PC-9 (cell line): ENCODE measurements at regions not wholly inside any gene's neighbourhood (a gene's known extent, or its start where the extent isn't known, plus 50 kb on each side); places are given as distances from the start of the nearest gene placed in this dataset.

Source experiments
- BruUV-seq: library from RNA; stranded (reverse); fragments of 400-500 nt; replicated peaks from 2 replicates; lab custom pipeline; 2021; lab: Mats Ljungman, UMichigan
- CTCF ChIA-PET: fragments of 300-600 bp; sonication (Branson Sonifier 250); formaldehyde crosslinking; loops from one replicate; lab custom pipeline; 2022; ENCODE audit warnings: antibody characterized with exemption; lab: Charles Lee
- POLR2A ChIA-PET: fragments of 300-600 bp; sonication (Branson Sonifier 250); formaldehyde crosslinking; loops from one replicate; lab custom pipeline; 2022; ENCODE audit warnings: antibody characterized with exemption; ENCODE audit not compliant: unreplicated experiment; lab: Charles Lee
- DNase-seq, 2 experiments: peaks; one replicate each; pipeline versions ENCODE4 v3.0.0 to v3.0.0-alpha.2; 2015 to 2022; ENCODE audit warnings: mixed read lengths in 1 of 2
- H2AFZ ChIP-seq: fragments of 200-600 bp; sonication (generic); 2 replicates; pipeline ENCODE4 v1.8.1; 2017; ENCODE audit warnings: antibody characterized with exemption
- H3F3A ChIP-seq: fragments of 200-600 bp; sonication (generic); 2 replicates; pipeline ENCODE4 v1.8.1; 2017; ENCODE audit warnings: antibody characterized with exemption, mild to moderate bottlenecking, low read depth; ENCODE audit not compliant: insufficient read depth
- H3K27ac ChIP-seq: fragments of 200-600 bp; sonication (generic); 2 replicates; pipeline ENCODE4 v1.6.1; 2016; ENCODE audit warnings: mixed run types
- H3K27me3 ChIP-seq: fragments of 200-600 bp; sonication (generic); 2 replicates; pipeline ENCODE4 v1.6.1; 2016; ENCODE audit warnings: low read depth, mixed run types; ENCODE audit not compliant: insufficient read depth
- H3K36me3 ChIP-seq: fragments of 200-600 bp; sonication (generic); 2 replicates; pipeline ENCODE4 v1.6.1; 2016; ENCODE audit warnings: low read depth, mixed run types
- H3K4me1 ChIP-seq: fragments of 200-600 bp; sonication (generic); replicated peaks from 2 replicates; pipeline ENCODE4 v1.6.1; 2016; ENCODE audit warnings: mixed run types; ENCODE audit not compliant: insufficient read depth
- H3K4me2 ChIP-seq: fragments of 200-600 bp; sonication (generic); 2 replicates; pipeline ENCODE4 v1.6.1; 2017; ENCODE audit warnings: mixed run types
- H3K4me3 ChIP-seq: fragments of 200-600 bp; sonication (generic); 2 replicates; pipeline ENCODE4 v1.6.1; 2016; ENCODE audit warnings: mixed run types
- H3K79me2 ChIP-seq: fragments of 200-600 bp; sonication (generic); 2 replicates; pipeline ENCODE4 v1.6.1; 2017; ENCODE audit warnings: low read depth, mixed run types
- H3K9me2 ChIP-seq: fragments of 200-600 bp; sonication (generic); 2 replicates; pipeline ENCODE4 v1.8.1; 2017; ENCODE audit warnings: mild to moderate bottlenecking; ENCODE audit not compliant: insufficient read depth
- H3K9me3 ChIP-seq: fragments of 200-600 bp; sonication (generic); 2 replicates; pipeline ENCODE4 v1.8.1; 2016; ENCODE audit warnings: low read depth; ENCODE audit not compliant: insufficient read depth
- H4K20me1 ChIP-seq: fragments of 200-600 bp; sonication (generic); 2 replicates; pipeline ENCODE4 v1.8.1; 2017; ENCODE audit not compliant: insufficient read depth
- CTCF ChIP-seq: fragments of 200-600 bp; sonication (generic); conservative IDR thresholded peaks from 2 replicates; pipeline ENCODE4 v1.6.1; 2017; ENCODE audit warnings: mixed run types, antibody characterized with exemption, mild to moderate bottlenecking, moderate library complexity
- EZH2 ChIP-seq: fragments of 200-600 bp; sonication (generic); IDR thresholded peaks from 2 replicates; pipeline ENCODE4 v1.8.0; 2017; ENCODE audit warnings: antibody characterized with exemption, low read depth
- intact Hi-C: fragments of 100-400 bp; cut with micrococcal nuclease; formaldehyde crosslinking; loops from one replicate; pipeline ENCODE4 v1.10.0; 2022; ENCODE audit not compliant: unreplicated experiment

DNA sequence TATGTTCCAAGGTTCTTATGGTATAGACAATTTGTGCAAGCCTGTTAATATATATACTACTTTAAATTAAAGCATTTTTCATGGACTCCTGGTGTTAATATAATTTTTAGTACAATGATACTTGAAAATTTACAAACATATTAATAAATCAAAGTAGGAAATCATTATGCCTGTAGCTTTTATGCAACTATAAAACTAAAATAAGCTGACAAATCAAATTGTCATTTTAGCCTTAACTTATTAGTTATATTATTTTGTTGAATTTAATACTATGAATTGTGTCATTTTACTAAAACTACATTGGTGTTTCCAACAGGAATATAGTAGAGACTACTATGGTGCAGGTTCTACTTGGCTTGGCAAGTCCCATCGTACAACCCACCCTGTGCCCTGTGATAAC is 96.0 kb downstream of the MED10 start:
- Histone ChIP-seq H2AFZ (no peak overlapping the region), H3K9me2 (no peaks in the 10 kb centered on the region), H3K27me3 (peaks cover 36% of the 10 kb centered on the region), H3F3A (no peaks in the 10 kb centered on the region), H3K4me3 (no peak overlapping the region), H4K20me1 (no peaks in the 10 kb centered on the region; the same call in none of the 2 replicates), H3K4me1 (no peaks in the 10 kb centered on the region), H3K4me2 (no peak overlapping the region), H3K79me2 (no peaks in the 10 kb centered on the region), H3K27ac (no peak overlapping the region), H3K9me3 (no peaks in the 10 kb centered on the region; the same call in 1 of the 2 replicates), H3K36me3 (no peaks in the 10 kb centered on the region)
- TF ChIP-seq EZH2 (no peak), CTCF (no peak)
- ChIA-PET CTCF (no interaction called here), POLR2A (no interaction called here)
- BruUV-seq: no TSS peak
- intact Hi-C loops: no loop called here
- DNase-seq: no peak

GRCh38 chr5:6281818-6282217 is 96.5 kb downstream of the MED10 start:
- ChIA-PET POLR2A (no interaction called here), CTCF (no interaction called here)
- Histone ChIP-seq H3K4me1 (no peaks in the 10 kb centered on the region), H3K4me3 (no peak overlapping the region), H3F3A (no peaks in the 10 kb centered on the region), H3K4me2 (0 out of 2 replicates have a peak overlapping the region, but pooled peaks have one; percentile 11), H3K36me3 (no peaks in the 10 kb centered on the region), H3K79me2 (no peaks in the 10 kb centered on the region), H2AFZ (no peak overlapping the region), H3K9me2 (no peaks in the 10 kb centered on the region), H3K27ac (no peak overlapping the region), H3K27me3 (peaks cover 33% of the 10 kb centered on the region), H3K9me3 (no peaks in the 10 kb centered on the region; the same call in 1 of the 2 replicates), H4K20me1 (no peaks in the 10 kb centered on the region; the same call in none of the 2 replicates)
- intact Hi-C loops: no loop called here
- BruUV-seq: no TSS peak
- TF ChIP-seq CTCF: no peak
- no peak for TF ChIP-seq EZH2
- DNase-seq: no peak

DNA sequence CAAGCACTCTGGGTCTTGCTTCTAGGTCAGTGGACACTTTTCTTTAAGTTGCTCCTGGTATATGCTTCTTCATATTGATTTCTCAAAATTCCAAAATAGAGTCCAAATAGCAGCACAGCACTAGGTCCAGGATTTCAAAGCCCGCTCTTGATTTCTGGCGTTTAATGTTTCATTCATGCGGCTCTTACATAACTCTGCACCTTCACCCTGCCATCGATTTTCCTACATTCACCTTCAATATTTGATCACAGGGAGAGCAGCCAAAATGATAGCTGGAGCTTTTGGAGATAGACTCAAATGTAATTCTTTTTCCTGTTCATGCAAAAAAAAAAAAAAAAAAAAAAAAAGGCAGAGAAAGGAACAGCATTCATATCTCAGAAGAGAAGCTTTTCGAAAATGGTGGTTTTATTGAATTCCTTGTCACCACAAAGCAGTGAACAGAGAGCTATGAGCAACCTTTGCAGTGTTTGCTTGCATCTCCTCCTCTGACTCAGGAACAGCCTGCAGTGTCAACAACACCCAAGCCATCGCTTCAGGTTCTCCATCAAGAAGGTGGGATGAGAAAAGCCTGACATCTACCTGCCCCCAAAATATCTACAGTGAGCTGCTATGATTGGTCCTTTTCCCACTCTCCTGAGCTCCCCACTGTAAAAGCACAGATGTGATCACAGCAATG is 97.8 kb downstream of the MED10 start:
- H3K27me3 ChIP-seq: peaks cover 33% of the 10 kb centered on the region
- no peaks in the 10 kb centered on the region for H3K4me1 ChIP-seq
- H3K79me2 ChIP-seq: no peaks in the 10 kb centered on the region
- H3K27ac ChIP-seq: no peak overlapping the region
- intact Hi-C loops: no loop called here
- no peaks in the 10 kb centered on the region for H3K9me2 ChIP-seq
- H3K36me3 ChIP-seq: no peaks in the 10 kb centered on the region
- no peak for DNase-seq
- no peak overlapping the region for H2AFZ ChIP-seq
- ChIA-PET POLR2A (no interaction called here), CTCF (interaction anchor here (0.6 kb wide), 1 partner anchor 1673 kb away, joined by 14 read pairs; no protein-coding TSS in a partner anchor)
- H4K20me1 ChIP-seq: no peaks in the 10 kb centered on the region; the same call in none of the 2 replicates
- TF ChIP-seq CTCF: no peak
- TF ChIP-seq EZH2: no peak
- no TSS peak for BruUV-seq
- no peak overlapping the region for H3K4me3 ChIP-seq
- H3K9me3 ChIP-seq: no peaks in the 10 kb centered on the region; the same call in 1 of the 2 replicates
- H3F3A ChIP-seq: no peaks in the 10 kb centered on the region
- H3K4me2 ChIP-seq: no peak overlapping the region
